ENCODE measurements at regions not wholly inside any gene's neighbourhood (a gene's known extent, or its start where the extent isn't known, plus 50 kb on each side); places are given as distances from the start of the nearest gene placed in this dataset.

DNA sequence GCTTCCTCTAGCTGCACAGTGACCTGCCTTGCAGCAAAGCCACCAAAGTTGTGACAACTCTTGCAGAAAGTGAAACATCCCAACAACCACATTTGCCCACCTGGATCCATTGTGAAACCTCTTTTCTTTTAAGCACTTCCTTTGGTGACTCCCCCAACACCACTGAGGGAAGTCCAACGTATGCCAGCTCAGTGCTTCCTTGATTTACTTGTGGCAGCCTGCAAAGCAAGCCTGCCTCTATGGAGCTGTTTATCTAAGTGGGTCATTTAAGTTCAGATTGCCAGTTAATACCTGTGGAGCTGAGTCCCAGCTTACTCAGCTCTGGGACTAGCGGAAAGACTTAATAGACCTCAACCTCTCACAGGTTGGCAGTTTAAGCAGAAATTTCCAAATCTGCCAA is 230.8 kb upstream of the GHITM start:
- no peak overlapping the region for H3K27ac ChIP-seq (ENCODE audit: insufficient read depth, low read depth, low read length)
- no peaks in the 10 kb centered on the region for H3K4me1 ChIP-seq (ENCODE audit: control insufficient read depth, extremely low read depth, insufficient read depth, low read length)
- no TSS peak for BruUV-seq (replicated peaks)
- H4K20me1 ChIP-seq (replicated peaks; ENCODE audit: control insufficient read depth, extremely low read depth, insufficient read depth, low read length), result no peaks in the 10 kb centered on the region
- no peak overlapping the region for H2AFZ ChIP-seq (ENCODE audit: low read depth, low read length)
- FAIRE-seq (no peak), DNase-seq (ENCODE audit: low read depth, low spot score) (no peak)
- H3K9me3 ChIP-seq (replicated peaks; ENCODE audit: control insufficient read depth, insufficient read depth, low read length), result no peaks in the 10 kb centered on the region
- intact Hi-C loops (cut with micrococcal nuclease), result no loop called here
- H3K79me2 ChIP-seq (ENCODE audit: control insufficient read depth, insufficient read depth, low read length), result no peaks in the 10 kb centered on the region
- ChIA-PET CTCF (no interaction called here), POLR2A (no interaction called here)
- H3K4me2 ChIP-seq (ENCODE audit: insufficient read depth, low read length), result no peak overlapping the region
- no peak overlapping the region for H3K4me3 ChIP-seq (replicated peaks in 1 of 3; ENCODE audit: insufficient read depth in 1 of 3, low read depth in 1 of 3, low read length in 3 of 3)
- H3K9me1 ChIP-seq (replicated peaks; ENCODE audit: control insufficient read depth, extremely low read depth, insufficient read depth, low read length), result no peaks in the 10 kb centered on the region
- TF ChIP-seq EZH2 (IDR thresholded peaks at IDR 0.05; ENCODE audit: borderline replicate concordance, low read depth, low read length, severe bottlenecking), result no peak
- TF ChIP-seq FOS (IDR thresholded peaks at IDR 0.05; ENCODE audit: borderline replicate concordance, insufficient read depth, low read length), result no peak
- no peak for TF ChIP-seq GATA2 (IDR thresholded peaks at IDR 0.05; ENCODE audit: insufficient read depth, insufficient read length, low read depth, low read length)
- TF ChIP-seq, protein P1, sequence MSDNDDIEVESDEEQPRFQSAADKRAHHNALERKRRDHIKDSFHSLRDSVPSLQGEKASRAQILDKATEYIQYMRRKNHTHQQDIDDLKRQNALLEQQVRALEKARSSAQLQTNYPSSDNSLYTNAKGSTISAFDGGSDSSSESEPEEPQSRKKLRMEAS (IDR thresholded peaks at IDR 0.05; ENCODE audit: insufficient read depth, insufficient read length), result no peak
- no peak for TF ChIP-seq MYC (IDR thresholded peaks at IDR 0.05; ENCODE audit: low read depth, low read length)
- no peaks in the 10 kb centered on the region for H3K36me3 ChIP-seq (ENCODE audit: control insufficient read depth in 2 of 2, extremely low read depth in 1 of 2, insufficient read depth in 2 of 2, low read length in 2 of 2)
- dilution Hi-C loops (cut with MboI; ENCODE audit: extremely low pct_ligation_motif_present, low sequenced_read_pairs), result no loop called here
- H3K9ac ChIP-seq (replicated peaks; ENCODE audit: extremely low read depth, insufficient read depth, low read length), result no peak overlapping the region
- H3K27me3 ChIP-seq (ENCODE audit: control insufficient read depth in 2 of 2, insufficient read depth in 2 of 2, low read length in 2 of 2), result no peaks in the 10 kb centered on the region

DNA sequence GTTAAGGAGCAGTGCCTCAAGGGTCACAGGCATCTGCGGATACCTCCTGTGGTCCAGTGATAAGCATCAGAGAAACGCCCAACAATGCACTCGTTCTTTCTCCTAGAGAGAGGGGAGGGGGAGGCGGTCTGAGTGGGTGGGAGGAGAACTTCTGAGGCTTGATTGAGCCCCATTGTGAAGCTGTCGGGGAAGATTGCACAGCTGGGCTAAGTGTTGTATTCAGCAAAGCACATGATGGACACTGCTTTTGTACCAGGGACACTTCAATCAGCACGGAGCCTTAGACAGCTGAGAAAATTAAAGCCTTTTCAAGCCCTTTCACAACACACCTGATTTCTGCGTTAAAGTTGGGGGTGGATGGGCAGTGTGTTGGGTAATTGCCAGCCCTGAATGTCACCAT is 230.3 kb upstream of the GHITM start:
- no peaks in the 10 kb centered on the region for H3K27me3 ChIP-seq (ENCODE audit: control insufficient read depth in 2 of 2, insufficient read depth in 2 of 2, low read length in 2 of 2)
- no peaks in the 10 kb centered on the region for H3K36me3 ChIP-seq (ENCODE audit: control insufficient read depth in 2 of 2, extremely low read depth in 1 of 2, insufficient read depth in 2 of 2, low read length in 2 of 2)
- TF ChIP-seq MYC (IDR thresholded peaks at IDR 0.05; ENCODE audit: low read depth, low read length) (no peak), POLR2AphosphoS5 (IDR thresholded peaks at IDR 0.05; ENCODE audit: insufficient read depth, low read depth, low read length) (no peak), POLR2A (IDR thresholded peaks at IDR 0.05; ENCODE audit: low read depth, low read length) (no peak)
- TF ChIP-seq, protein P1 (IDR thresholded peaks at IDR 0.05; ENCODE audit: insufficient read depth, insufficient read length), result no peak
- POLR2A ChIA-PET, result no interaction called here
- no peak overlapping the region for H2AFZ ChIP-seq (ENCODE audit: low read depth, low read length)
- BruUV-seq (replicated peaks), result no TSS peak
- no peak overlapping the region for H3K4me2 ChIP-seq (ENCODE audit: insufficient read depth, low read length)
- no peak for FAIRE-seq
- dilution Hi-C loops (cut with MboI; ENCODE audit: extremely low pct_ligation_motif_present, low sequenced_read_pairs), result no loop called here
- H3K79me2 ChIP-seq (ENCODE audit: control insufficient read depth, insufficient read depth, low read length), result no peaks in the 10 kb centered on the region
- CTCF ChIA-PET, result no interaction called here
- no peak overlapping the region for H3K9ac ChIP-seq (replicated peaks; ENCODE audit: extremely low read depth, insufficient read depth, low read length)
- no peak for DNase-seq (ENCODE audit: low read depth, low spot score)
- H4K20me1 ChIP-seq (replicated peaks; ENCODE audit: control insufficient read depth, extremely low read depth, insufficient read depth, low read length), result no peaks in the 10 kb centered on the region
- H3K9me1 ChIP-seq (replicated peaks; ENCODE audit: control insufficient read depth, extremely low read depth, insufficient read depth, low read length), result no peaks in the 10 kb centered on the region
- no peak overlapping the region for H3K4me3 ChIP-seq (replicated peaks in 1 of 3; ENCODE audit: insufficient read depth in 1 of 3, low read depth in 1 of 3, low read length in 3 of 3)
- H3K9me3 ChIP-seq (replicated peaks; ENCODE audit: control insufficient read depth, insufficient read depth, low read length), result no peaks in the 10 kb centered on the region
- H3K27ac ChIP-seq (ENCODE audit: insufficient read depth, low read depth, low read length), result no peak overlapping the region
- no peaks in the 10 kb centered on the region for H3K4me1 ChIP-seq (ENCODE audit: control insufficient read depth, extremely low read depth, insufficient read depth, low read length)
- intact Hi-C loops (cut with micrococcal nuclease), result no loop called here

All from endothelial cell of umbilical vein (primary cell).